ENCODE measurements at regions not wholly inside any gene's neighbourhood (a gene's known extent, or its start where the extent isn't known, plus 50 kb on each side); places are given as distances from the start of the nearest gene placed in this dataset.

GRCh38 chr7:25952261-25953057, 199.5 kb upstream of the NFE2L3 start:
- DNase-seq (ENCODE audit: extremely low read depth, low read depth, low spot score) = no peak

GRCh38 chr7:25953859-25954258, 198.1 kb upstream of the NFE2L3 start:
- DNase-seq (ENCODE audit: extremely low read depth, low read depth, low spot score) = no peak

- DNase-seq (ENCODE audit: extremely low read depth, low read depth, low spot score) = no peak
Observed at GRCh38 chr7:25954395-25954794, 197.6 kb upstream of the NFE2L3 start.

GRCh38 chr7:25959168-25959734, 192.7 kb upstream of the NFE2L3 start:
- DNase-seq (ENCODE audit: extremely low read depth, low read depth, low spot score) = no peak

- DNase-seq (ENCODE audit: extremely low read depth, low read depth, low spot score) = no peak
Observed at GRCh38 chr7:25963733-25964132, 188.3 kb upstream of the NFE2L3 start.

GRCh38 chr7:25964483-25964991, 187.5 kb upstream of the NFE2L3 start:
- DNase-seq (ENCODE audit: extremely low read depth, low read depth, low spot score) = no peak

GRCh38 chr7:25965405-25966123, 186.4 kb upstream of the NFE2L3 start:
- no peak for DNase-seq (ENCODE audit: extremely low read depth, low read depth, low spot score)

- DNase-seq (ENCODE audit: extremely low read depth, low read depth, low spot score) = no peak
Observed at GRCh38 chr7:25966469-25966868, 185.5 kb upstream of the NFE2L3 start.

GRCh38 chr7:25967278-25968204, 184.5 kb upstream of the NFE2L3 start:
- DNase-seq (ENCODE audit: extremely low read depth, low read depth, low spot score) = no peak

- no peak for DNase-seq (ENCODE audit: extremely low read depth, low read depth, low spot score)
Observed at GRCh38 chr7:25968205-25968993, 183.6 kb upstream of the NFE2L3 start.

- no peak for DNase-seq (ENCODE audit: extremely low read depth, low read depth, low spot score)
Observed at GRCh38 chr7:25970356-25970755, 181.6 kb upstream of the NFE2L3 start.

GRCh38 chr7:25970911-25971310, 181.1 kb upstream of the NFE2L3 start:
- no peak for DNase-seq (ENCODE audit: extremely low read depth, low read depth, low spot score)

GRCh38 chr7:25976630-25977029, 175.4 kb upstream of the NFE2L3 start:
- DNase-seq (ENCODE audit: extremely low read depth, low read depth, low spot score) = no peak

- DNase-seq (ENCODE audit: extremely low read depth, low read depth, low spot score) = no peak
Observed at GRCh38 chr7:25978466-25978865, 173.5 kb upstream of the NFE2L3 start.

GRCh38 chr7:25979605-25980004, 172.4 kb upstream of the NFE2L3 start:
- DNase-seq (ENCODE audit: extremely low read depth, low read depth, low spot score) = no peak

GRCh38 chr7:25982684-25983083, 169.3 kb upstream of the NFE2L3 start:
- no peak for DNase-seq (ENCODE audit: extremely low read depth, low read depth, low spot score)

GRCh38 chr7:25985196-25985595, 166.8 kb upstream of the NFE2L3 start:
- DNase-seq (ENCODE audit: extremely low read depth, low read depth, low spot score) = no peak

- DNase-seq (ENCODE audit: extremely low read depth, low read depth, low spot score) = no peak
Observed at GRCh38 chr7:25988640-25989039, 163.4 kb upstream of the NFE2L3 start.

GRCh38 chr7:25989140-25989705, 162.8 kb upstream of the NFE2L3 start:
- DNase-seq (ENCODE audit: extremely low read depth, low read depth, low spot score) = no peak
